Mucosa of descending colon (tissue), 3 donors: ENCODE measurements at regions not wholly inside any gene's neighbourhood (a gene's known extent, or its start where the extent isn't known, plus 50 kb on each side); places are given as distances from the start of the nearest gene placed in this dataset.

Source experiments
- ATAC-seq: fragments of 200-7000 bp; cut with Tn5 transposase; one replicate; pipeline ENCODE4 v1.9.1; 2020; ENCODE audit warnings: mild to moderate bottlenecking, moderate library complexity
- DNase-seq, 3 donors: peaks; one replicate each; pipeline ENCODE4 v3.0.0-alpha.2; 2020
- H3K36me3 ChIP-seq: fragments of 200-600 bp; one replicate; pipeline ENCODE4 v1.8.0; 2021; ENCODE audit warnings: low read depth, mild to moderate bottlenecking
- H3K4me1 ChIP-seq: fragments of 200-600 bp; one replicate; pipeline ENCODE4 v1.8.0; 2021; ENCODE audit warnings: low read depth, mild to moderate bottlenecking
- H3K4me3 ChIP-seq: fragments of 200-600 bp; one replicate; pipeline ENCODE4 v1.8.0; 2021; ENCODE audit warnings: mild to moderate bottlenecking
- H3K9me3 ChIP-seq: fragments of 200-600 bp; one replicate; pipeline ENCODE4 v1.8.0; 2021; ENCODE audit warnings: mild to moderate bottlenecking
- CTCF ChIP-seq: fragments of 200-600 bp; IDR thresholded peaks from one replicate; pipeline ENCODE4 v1.8.0; 2022; ENCODE audit warnings: antibody characterized with exemption, mild to moderate bottlenecking
- intact Hi-C, 2 donors: fragments of 100-400 bp; cut with DNase I in 1 of 2; cut with micrococcal nuclease in 1 of 2; formaldehyde crosslinking; loops; one replicate each; pipeline versions ENCODE4 v1.11.0 to v1.11.1; 2022; cut with DNase I, micrococcal nuclease
- donor health status: DM: no; HTN: no; CAD: no; lungs with moderate emphysema.
- donor health status: DM: no; HTN: no; CAD: no.
- donor health status: DM: no; HTN: yes; CAD: no.

GRCh38 chr2:75954761-75955160, 244.0 kb upstream of the GCFC2 start:
- TF ChIP-seq CTCF = no peak
- H3K9me3 ChIP-seq = no peaks in the 10 kb centered on the region
- ATAC-seq = no peak
- intact Hi-C loops = no loop called here
- no peaks in the 10 kb centered on the region for H3K36me3 ChIP-seq
- H3K4me1 ChIP-seq = no peaks in the 10 kb centered on the region
- DNase-seq = no peak
- no peak overlapping the region for H3K4me3 ChIP-seq

- intact Hi-C loops = no loop called here
- no peak for TF ChIP-seq CTCF
Observed at GRCh38 chr2:75952173-75952572, 241.5 kb upstream of the GCFC2 start.

GRCh38 chr2:75949385-75950030, 238.8 kb upstream of the GCFC2 start:
- intact Hi-C loops = no loop called here
- no peaks in the 10 kb centered on the region for H3K36me3 ChIP-seq
- DNase-seq (no peak), ATAC-seq (no peak)
- no peaks in the 10 kb centered on the region for H3K9me3 ChIP-seq
- H3K4me3 ChIP-seq = no peak overlapping the region
- no peak for TF ChIP-seq CTCF
- no peaks in the 10 kb centered on the region for H3K4me1 ChIP-seq

More at GRCh38 chr2:75952173-75952572, 241.5 kb upstream of the GCFC2 start:
- no peak for ATAC-seq
- Histone ChIP-seq H3K4me3 (no peak overlapping the region), H3K9me3 (no peaks in the 10 kb centered on the region), H3K36me3 (no peaks in the 10 kb centered on the region), H3K4me1 (no peaks in the 10 kb centered on the region)
- no peak for DNase-seq

GRCh38 chr2:75936311-75936710, 225.6 kb upstream of the GCFC2 start:
- H3K36me3 ChIP-seq = no peaks in the 10 kb centered on the region
- H3K4me3 ChIP-seq = no peak overlapping the region
- no peak for TF ChIP-seq CTCF
- intact Hi-C loops = no loop called here
- peaks cover 6% of the 10 kb centered on the region for H3K9me3 ChIP-seq
- no peak for ATAC-seq
- no peaks in the 10 kb centered on the region for H3K4me1 ChIP-seq
- no peak for DNase-seq

- intact Hi-C loops = no loop called here
Observed at GRCh38 chr2:75932996-75933395, 222.3 kb upstream of the GCFC2 start.

More at GRCh38 chr2:75932996-75933395, 222.3 kb upstream of the GCFC2 start:
- no peaks in the 10 kb centered on the region for H3K4me1 ChIP-seq
- DNase-seq (no peak), ATAC-seq (no peak)
- H3K36me3 ChIP-seq = no peaks in the 10 kb centered on the region
- no peaks in the 10 kb centered on the region for H3K9me3 ChIP-seq
- H3K4me3 ChIP-seq = no peak overlapping the region
- TF ChIP-seq CTCF = no peak
